Frontal cortex (tissue), 3 donors: ENCODE measurements at regions not wholly inside any gene's neighbourhood (a gene's known extent, or its start where the extent isn't known, plus 50 kb on each side); places are given as distances from the start of the nearest gene placed in this dataset.

Source experiments
- DNase-seq, 2 donors: peaks; one replicate each; pipeline ENCODE4 v3.0.0; 2012; ENCODE audit warnings: low spot score in 2 of 2
- FAIRE-seq: peaks from 2 replicates; lab custom pipeline; 2012; peaks lifted over from hg19 to GRCh38; lab: Jason Lieb, UNC
- donor health status: control.
- donor health status: control.
- donor health status: control.

GRCh38 chr15:70212286-70212962, 114.7 kb upstream of the TLE3 start:
- no peak for DNase-seq
- no peak for FAIRE-seq

- FAIRE-seq (no peak), DNase-seq (no peak)
Observed at GRCh38 chr15:70210528-70210927, 112.8 kb upstream of the TLE3 start.

- FAIRE-seq = no peak
- DNase-seq = no peak
Observed at GRCh38 chr15:70210076-70210475, 112.4 kb upstream of the TLE3 start.

DNA sequence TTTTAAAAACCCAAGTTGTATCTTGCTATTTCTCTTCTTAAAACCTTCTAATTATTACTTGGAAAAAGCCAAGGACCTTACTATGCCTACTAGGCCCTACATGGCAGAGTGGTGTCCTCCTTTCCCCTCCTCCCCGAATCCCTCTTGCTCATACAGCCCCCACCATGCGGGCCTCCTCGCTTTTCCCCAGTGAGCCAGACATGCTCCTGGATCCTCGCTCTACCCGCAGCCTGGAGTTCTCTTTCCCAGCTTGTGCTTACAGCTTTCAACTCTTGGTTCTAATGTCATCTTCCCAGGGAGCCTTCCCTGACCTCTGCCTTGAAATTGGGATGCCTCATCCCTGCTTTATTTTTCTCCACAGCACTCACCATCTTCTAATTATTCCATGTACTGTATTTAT, 111.8 kb upstream of the TLE3 start:
- FAIRE-seq = no peak
- DNase-seq = no peak

GRCh38 chr15:70208332-70208731, 110.6 kb upstream of the TLE3 start:
- no peak for FAIRE-seq
- no peak for DNase-seq

DNA sequence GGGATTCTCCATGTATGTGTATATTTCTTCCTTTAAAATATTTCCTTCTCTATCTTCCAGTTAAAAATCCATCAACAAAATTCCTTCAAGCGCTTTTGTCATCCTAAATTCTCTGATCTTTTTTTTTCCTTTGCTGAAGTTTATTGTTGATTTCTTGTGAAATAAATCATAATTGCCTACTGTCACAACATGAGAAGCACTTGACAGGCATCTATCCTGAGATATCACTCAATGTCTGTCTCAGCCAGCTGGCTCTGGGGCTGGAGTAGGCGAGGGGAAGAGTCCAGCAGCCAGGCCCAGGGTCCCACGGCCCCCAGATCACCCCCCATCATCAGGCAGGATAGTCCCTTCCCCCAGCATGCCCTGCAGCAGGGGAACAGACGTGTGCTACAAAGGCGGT, 109.0 kb upstream of the TLE3 start:
- no peak for FAIRE-seq

GRCh38 chr15:70204652-70205051, 106.9 kb upstream of the TLE3 start:
- FAIRE-seq (no peak), DNase-seq (no peak)

More for the DNA sequence above, 109.0 kb upstream of the TLE3 start:
- no peak for DNase-seq

GRCh38 chr15:70203981-70204560, 106.4 kb upstream of the TLE3 start:
- no peak for FAIRE-seq
- DNase-seq = no peak

DNA sequence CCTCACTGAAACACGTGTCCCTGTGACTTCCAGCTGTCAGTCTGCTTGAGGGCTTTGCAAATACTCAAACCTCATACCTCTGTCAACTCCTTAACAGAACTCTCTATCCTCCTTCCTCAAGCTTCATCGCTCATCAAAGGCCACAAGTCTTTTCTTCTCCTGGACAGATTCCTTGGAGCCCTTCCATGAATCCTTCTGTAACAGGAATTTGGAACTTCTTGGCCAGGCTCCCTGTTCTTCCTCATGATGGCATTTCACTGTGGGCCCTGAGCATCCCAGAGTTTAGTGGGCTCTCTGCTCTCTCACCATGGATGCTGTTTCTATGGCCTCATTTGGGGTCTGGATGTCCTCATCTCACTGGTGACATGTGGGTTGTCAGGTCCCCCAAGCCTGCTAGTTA, 105.0 kb upstream of the TLE3 start:
- no peak for DNase-seq

DNA sequence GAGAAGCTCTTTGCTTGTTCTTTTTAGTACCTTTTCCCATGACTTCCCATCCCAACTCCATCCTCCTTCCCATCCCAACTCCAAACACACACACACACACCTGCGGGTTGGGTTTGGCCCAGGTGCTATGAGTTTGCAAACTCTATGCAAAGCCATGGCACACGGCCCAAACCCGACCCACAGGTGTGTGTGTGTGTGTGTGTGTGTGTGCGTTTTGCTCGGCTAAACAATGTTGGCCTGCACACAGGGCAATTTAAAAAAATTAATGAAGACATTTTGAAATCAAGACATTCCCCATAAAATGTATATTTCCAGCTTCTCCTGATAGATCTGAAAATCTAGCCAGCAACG, 103.7 kb upstream of the TLE3 start:
- no peak for DNase-seq
- FAIRE-seq = no peak

More for the DNA sequence above, 105.0 kb upstream of the TLE3 start:
- FAIRE-seq = no peak

- DNase-seq (no peak), FAIRE-seq (no peak)
Observed at GRCh38 chr15:70200511-70201424, 103.1 kb upstream of the TLE3 start.

- DNase-seq (no peak), FAIRE-seq (no peak)
Observed at GRCh38 chr15:70199540-70200410, 102.1 kb upstream of the TLE3 start.

DNA sequence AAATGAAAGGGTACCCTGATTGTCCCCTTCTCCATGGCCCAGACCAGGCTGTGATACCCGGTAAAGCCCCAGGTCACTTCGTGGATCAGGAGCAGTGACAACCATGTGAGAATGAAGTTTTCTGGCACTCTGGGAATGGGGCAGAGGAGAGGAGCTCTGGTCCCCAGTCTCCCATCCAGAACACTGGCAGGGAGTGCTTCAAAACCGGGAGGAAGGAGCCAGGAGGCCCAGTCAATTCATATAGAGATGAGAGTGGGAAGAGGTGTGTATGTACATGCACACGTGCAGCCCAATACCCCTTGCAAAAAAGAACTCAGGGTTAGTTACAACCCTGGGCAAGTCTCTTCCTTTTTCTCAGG, 101.4 kb upstream of the TLE3 start:
- DNase-seq (no peak), FAIRE-seq (no peak)

DNA sequence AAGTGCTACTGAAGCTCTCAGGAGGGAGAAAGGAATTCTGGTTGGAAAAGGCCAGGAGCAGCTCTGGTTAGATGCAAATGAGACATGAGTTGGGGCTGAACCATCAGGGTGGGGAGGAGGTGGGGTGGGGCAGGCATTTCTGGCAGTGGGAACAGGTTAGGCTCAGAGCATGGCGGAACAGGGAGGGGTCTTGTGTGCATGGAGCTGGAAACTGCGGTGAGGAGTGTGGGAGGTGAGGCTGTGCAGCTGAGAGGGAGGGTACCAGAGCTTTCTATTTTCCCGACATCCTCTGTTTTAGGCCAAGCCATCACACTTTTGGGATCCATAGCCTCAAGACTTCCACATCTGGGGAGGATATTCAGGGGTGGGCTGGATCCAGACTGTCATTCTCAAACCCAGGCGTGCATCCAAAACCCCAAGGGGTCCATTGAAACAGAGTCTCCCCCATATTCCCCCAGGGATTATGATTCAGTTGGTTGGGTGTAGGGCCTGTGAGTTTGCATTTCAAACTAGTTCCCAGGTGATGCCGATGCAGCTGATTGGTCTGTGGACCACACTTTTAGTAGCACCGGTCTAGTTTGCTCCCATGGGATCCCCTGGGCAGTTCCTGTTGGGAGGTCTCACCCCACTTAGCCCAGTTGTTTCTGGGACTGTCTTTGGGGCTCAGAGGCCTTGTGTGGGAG, 100.9 kb upstream of the TLE3 start:
- no peak for FAIRE-seq
- no peak for DNase-seq

DNA sequence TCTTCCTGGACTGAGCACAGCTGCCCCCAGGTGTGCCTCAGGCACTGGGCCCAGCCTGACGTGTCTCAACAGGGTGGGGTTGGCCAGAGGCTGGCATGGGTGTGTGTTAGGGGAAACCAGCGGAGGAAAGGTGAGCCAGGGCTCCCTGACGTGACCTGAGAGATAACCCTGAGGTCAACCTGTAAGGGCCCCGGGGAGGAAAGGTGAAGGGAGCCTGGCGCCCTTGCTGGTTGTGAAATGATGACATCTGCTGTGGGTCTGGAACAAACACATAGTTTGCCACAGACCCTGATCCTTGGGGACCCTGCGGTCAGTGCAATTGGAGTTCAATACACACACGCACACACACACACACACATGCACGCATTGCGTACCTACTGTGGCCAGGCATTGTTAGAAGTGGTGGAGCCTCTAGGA, 100.2 kb upstream of the TLE3 start:
- DNase-seq (no peak), FAIRE-seq (no peak)

GRCh38 chr15:70197318-70197944, 99.7 kb upstream of the TLE3 start:
- no peak for DNase-seq
- no peak for FAIRE-seq

- FAIRE-seq (no peak), DNase-seq (no peak)
Observed at GRCh38 chr15:70196372-70197316, 98.9 kb upstream of the TLE3 start.
